Ammon's horn (tissue), 1 donor: ENCODE measurements at regions not wholly inside any gene's neighbourhood (a gene's known extent, or its start where the extent isn't known, plus 50 kb on each side); places are given as distances from the start of the nearest gene placed in this dataset.

Experiments
- DNase-seq: peaks from one replicate; pipeline ENCODE4 v3.0.0-alpha.2; 2016; ENCODE audit warnings: low spot score

GRCh38 chr14:56501909-56502530 lies 77.6 kb upstream of the TMEM260 start:
- no peak for DNase-seq

GRCh38 chr14:56505361-56505760 lies 74.2 kb upstream of the TMEM260 start:
- no peak for DNase-seq

- no peak for DNase-seq
Measured at GRCh38 chr14:56512521-56512920, 67.1 kb upstream of the TMEM260 start.

- no peak for DNase-seq
Measured at GRCh38 chr14:56514663-56515371, 64.8 kb upstream of the TMEM260 start.

- no peak for DNase-seq
Measured at GRCh38 chr14:56515739-56516138, 63.9 kb upstream of the TMEM260 start.

- DNase-seq: no peak
Measured at GRCh38 chr14:56522403-56522802, 57.2 kb upstream of the TMEM260 start.

- no peak for DNase-seq
Measured at GRCh38 chr14:56524971-56525677, 54.5 kb upstream of the TMEM260 start.

GRCh38 chr14:56528927-56529326 lies 50.7 kb upstream of the TMEM260 start:
- no peak for DNase-seq
